ENCODE measurements at regions not wholly inside any gene's neighbourhood (a gene's known extent, or its start where the extent isn't known, plus 50 kb on each side); places are given as distances from the start of the nearest gene placed in this dataset.

GRCh38 chr4:152024881-152025280 lies 264.1 kb upstream of the GATB start:
- DNase-seq (ENCODE audit: low read depth): no peak
- in situ Hi-C loops (cut with HindIII; ENCODE audit: low pct_unique_long_range_greater_than_20kb, low sequenced_read_pairs): no loop called here

- DNase-seq (ENCODE audit: low read depth): no peak
- in situ Hi-C loops (cut with HindIII; ENCODE audit: low pct_unique_long_range_greater_than_20kb, low sequenced_read_pairs): no loop called here
These were observed 262.9 kb upstream of the GATB start for GRCh38 chr4:152023674-152024073.

DNA sequence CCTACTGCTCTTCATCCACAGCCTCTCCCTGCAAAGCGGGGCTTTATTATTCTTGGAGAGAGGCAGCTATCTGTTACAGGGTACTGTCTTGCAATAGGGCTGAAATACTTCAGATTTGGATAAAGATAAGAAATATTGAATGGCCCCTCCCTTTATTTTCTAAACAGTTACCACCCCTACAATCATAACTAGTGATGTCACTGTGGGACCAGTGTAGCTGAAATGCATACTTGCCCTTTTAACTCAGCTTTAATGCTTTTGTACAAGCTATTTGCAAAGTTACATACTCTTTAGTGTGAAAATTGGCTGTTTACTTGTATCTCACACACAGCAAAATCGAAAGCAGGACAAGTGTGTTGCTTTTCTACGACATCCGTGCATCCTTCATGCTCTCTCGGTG lies 261.7 kb upstream of the GATB start:
- DNase-seq (ENCODE audit: low read depth): no peak
- in situ Hi-C loops (cut with HindIII; ENCODE audit: low pct_unique_long_range_greater_than_20kb, low sequenced_read_pairs): no loop called here

DNA sequence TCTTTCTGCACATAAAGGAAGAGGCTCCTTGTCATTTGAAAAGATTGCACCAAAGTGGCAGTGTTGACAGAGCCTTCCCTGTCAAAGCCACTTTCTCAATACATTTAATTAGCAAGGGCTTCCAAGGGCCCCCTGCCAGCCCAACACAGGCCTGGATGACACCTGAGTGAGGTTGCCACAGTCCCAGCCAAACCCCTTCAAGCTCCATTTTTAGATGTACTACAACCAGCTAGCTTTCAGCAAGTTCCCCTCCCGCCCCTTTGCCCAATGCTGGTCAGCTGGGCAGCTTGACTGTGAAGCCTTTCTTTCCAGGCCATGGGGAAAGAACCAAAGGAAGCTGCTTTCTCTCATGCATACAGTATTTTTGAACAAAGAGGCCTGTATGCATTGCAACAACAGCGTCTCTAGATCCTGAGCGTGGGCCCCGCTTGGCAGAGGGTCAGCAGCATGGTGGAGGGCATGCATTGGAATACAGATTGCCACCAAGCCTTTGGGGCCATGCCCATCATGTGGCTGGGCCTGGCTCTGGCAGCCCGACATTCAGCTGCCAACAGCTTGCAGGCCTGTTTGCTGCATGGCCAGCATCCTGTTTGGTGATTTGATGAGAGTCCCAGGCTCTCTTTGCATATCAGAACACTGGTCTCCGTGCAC lies 261.1 kb upstream of the GATB start:
- no peak for DNase-seq (ENCODE audit: low read depth)

GRCh38 chr4:152020073-152020472 lies 259.3 kb upstream of the GATB start:
- in situ Hi-C loops (cut with HindIII; ENCODE audit: low pct_unique_long_range_greater_than_20kb, low sequenced_read_pairs): no loop called here
- no peak for DNase-seq (ENCODE audit: low read depth)

More for the DNA sequence above, 261.1 kb upstream of the GATB start:
- in situ Hi-C loops (cut with HindIII; ENCODE audit: low pct_unique_long_range_greater_than_20kb, low sequenced_read_pairs): no loop called here

DNA sequence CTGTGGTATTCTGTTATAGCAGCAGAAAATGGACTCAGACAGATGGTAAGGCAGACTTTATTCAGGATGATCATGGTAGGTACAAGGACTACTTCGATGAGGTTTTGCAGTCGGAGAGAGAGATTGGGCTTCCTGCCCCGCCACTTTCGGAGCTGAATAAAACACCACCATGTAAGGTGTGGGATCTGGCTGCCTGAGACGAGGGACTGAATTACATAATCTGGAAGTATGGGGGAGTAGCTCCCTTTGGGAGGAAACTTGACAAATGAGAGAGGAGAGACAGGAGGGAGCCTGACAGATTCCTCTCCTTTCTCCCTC lies 255.5 kb upstream of the GATB start:
- no peak for DNase-seq (ENCODE audit: low read depth)
- in situ Hi-C loops (cut with HindIII; ENCODE audit: low pct_unique_long_range_greater_than_20kb, low sequenced_read_pairs): no loop called here

DNA sequence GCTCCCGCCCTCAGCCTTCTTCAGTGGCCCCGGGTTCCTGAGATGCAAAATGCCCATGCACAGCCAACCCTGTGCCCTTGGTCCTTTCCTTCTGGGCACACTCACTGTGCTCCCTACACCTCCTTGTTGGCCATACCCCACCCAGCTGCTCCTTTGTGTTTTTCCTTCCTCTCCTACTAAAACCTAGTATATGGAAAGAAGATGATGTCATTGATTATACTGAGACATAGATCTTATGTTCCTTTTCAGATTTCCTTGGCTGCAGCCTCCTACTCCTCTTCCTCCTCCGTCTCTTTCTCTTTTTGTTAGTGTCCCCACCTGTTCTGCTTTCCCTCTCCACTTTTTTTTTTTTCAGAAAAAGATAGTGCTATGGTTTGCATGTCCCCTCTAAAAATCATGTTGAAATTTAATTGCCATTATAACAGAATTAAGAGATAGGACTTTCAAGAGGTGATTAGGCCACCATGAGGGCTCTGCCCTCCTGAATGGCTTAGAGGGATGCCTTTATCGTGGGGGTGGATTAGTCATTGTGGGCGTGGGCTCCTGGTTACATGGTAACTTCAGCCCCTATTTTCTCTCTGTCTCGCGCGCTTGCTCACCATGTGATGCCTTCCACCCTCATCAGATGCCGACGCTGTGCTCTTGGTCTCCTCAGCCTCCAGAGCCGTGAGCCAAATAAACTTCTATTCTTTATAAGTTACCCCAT lies 254.9 kb upstream of the GATB start:
- DNase-seq (ENCODE audit: low read depth): no peak
- in situ Hi-C loops (cut with HindIII; ENCODE audit: low pct_unique_long_range_greater_than_20kb, low sequenced_read_pairs): no loop called here

- in situ Hi-C loops (cut with HindIII; ENCODE audit: low pct_unique_long_range_greater_than_20kb, low sequenced_read_pairs): no loop called here
- DNase-seq (ENCODE audit: low read depth): no peak
These were observed 253.5 kb upstream of the GATB start for GRCh38 chr4:152014280-152014679.

- in situ Hi-C loops (cut with HindIII; ENCODE audit: low pct_unique_long_range_greater_than_20kb, low sequenced_read_pairs): no loop called here
- no peak for DNase-seq (ENCODE audit: low read depth)
These were observed 250.7 kb upstream of the GATB start for GRCh38 chr4:152011469-152011868.

DNA sequence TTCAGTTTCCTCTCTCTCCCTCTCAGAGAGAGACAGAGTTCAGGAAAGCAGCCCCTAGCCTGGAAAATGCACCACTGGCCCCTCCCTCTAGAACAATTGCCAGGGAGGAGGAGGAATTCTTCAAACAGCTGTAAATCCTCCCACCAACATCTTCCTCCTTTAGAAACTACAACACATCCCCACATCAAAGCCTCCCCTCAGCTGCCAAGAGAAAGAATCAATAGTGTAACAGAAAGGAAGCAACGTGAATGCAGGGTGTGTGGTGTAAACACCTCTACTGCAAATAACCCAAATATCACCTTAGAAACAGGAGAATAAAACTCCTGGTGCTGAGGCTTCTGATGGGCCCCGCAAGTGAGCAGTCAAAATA lies 249.9 kb upstream of the GATB start:
- in situ Hi-C loops (cut with HindIII; ENCODE audit: low pct_unique_long_range_greater_than_20kb, low sequenced_read_pairs): no loop called here

GRCh38 chr4:152009983-152010709 lies 249.3 kb upstream of the GATB start:
- in situ Hi-C loops (cut with HindIII; ENCODE audit: low pct_unique_long_range_greater_than_20kb, low sequenced_read_pairs): no loop called here
- no peak for DNase-seq (ENCODE audit: low read depth)

More for the DNA sequence above, 249.9 kb upstream of the GATB start:
- no peak for DNase-seq (ENCODE audit: low read depth)

DNA sequence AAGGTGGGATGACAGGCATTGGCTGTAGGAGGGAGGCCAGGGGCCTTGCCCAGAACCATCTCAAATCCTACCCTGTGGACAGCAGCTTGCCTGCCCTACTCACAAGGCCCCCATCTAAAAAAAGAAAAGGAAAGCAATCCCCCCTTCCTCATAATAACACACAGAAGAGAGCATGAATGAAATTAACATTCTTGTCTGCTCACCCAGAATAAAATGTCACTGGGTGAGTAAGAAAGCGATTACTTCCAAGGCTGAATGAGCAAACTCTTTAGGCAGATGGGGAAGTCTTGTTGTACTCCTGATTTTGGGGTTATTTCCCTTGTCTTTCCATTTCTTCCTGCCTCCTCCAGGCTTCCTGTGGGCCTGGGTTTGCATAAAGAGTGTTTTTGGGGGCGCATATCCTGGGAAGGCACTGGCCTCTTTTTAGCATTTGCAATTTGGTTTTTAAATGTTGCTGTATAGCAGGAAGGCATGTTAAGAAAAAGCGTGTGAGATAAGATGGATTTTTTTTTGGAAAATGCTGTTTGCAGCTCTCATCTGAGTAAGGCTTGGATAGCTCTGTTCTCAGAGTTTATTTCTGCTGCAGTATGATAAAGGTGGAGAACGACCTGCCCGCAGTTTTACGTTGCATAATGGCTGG lies 248.3 kb upstream of the GATB start:
- in situ Hi-C loops (cut with HindIII; ENCODE audit: low pct_unique_long_range_greater_than_20kb, low sequenced_read_pairs): no loop called here
- no peak for DNase-seq (ENCODE audit: low read depth)

DNA sequence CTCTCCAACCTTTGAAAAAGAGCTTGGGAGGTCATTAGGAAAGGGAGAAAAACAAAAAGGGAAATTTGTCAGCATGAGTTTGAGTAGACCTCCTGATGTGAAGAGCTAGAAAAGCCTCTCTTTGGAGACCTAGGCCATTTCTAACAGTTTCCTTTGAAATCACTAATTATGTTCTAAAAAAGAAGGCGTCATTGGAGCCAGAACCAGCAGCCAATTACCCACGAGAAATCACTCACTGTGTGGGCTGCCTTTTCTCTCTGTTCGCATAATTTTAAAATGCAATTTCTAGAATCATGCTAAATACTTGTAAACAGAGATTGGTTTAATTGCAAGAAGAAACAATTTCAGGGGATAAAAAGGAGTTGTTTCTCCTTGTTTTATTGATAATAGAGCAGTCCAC lies 246.3 kb upstream of the GATB start:
- in situ Hi-C loops (cut with HindIII; ENCODE audit: low pct_unique_long_range_greater_than_20kb, low sequenced_read_pairs): no loop called here

GRCh38 chr4:152004801-152005200 lies 244.0 kb upstream of the GATB start:
- in situ Hi-C loops (cut with HindIII; ENCODE audit: low pct_unique_long_range_greater_than_20kb, low sequenced_read_pairs): no loop called here
- no peak for DNase-seq (ENCODE audit: low read depth)

More for the DNA sequence above, 246.3 kb upstream of the GATB start:
- DNase-seq (ENCODE audit: low read depth): no peak

- no peak for DNase-seq (ENCODE audit: low read depth)
- in situ Hi-C loops (cut with HindIII; ENCODE audit: low pct_unique_long_range_greater_than_20kb, low sequenced_read_pairs): no loop called here
These were observed 239.7 kb upstream of the GATB start for GRCh38 chr4:152000518-152000917.

- in situ Hi-C loops (cut with HindIII; ENCODE audit: low pct_unique_long_range_greater_than_20kb, low sequenced_read_pairs): no loop called here
- DNase-seq (ENCODE audit: low read depth): no peak
These were observed 237.9 kb upstream of the GATB start for GRCh38 chr4:151998723-151999122.

- no peak for DNase-seq (ENCODE audit: low read depth)
- in situ Hi-C loops (cut with HindIII; ENCODE audit: low pct_unique_long_range_greater_than_20kb, low sequenced_read_pairs): no loop called here
These were observed 236.7 kb upstream of the GATB start for GRCh38 chr4:151997461-151997860.

DNA sequence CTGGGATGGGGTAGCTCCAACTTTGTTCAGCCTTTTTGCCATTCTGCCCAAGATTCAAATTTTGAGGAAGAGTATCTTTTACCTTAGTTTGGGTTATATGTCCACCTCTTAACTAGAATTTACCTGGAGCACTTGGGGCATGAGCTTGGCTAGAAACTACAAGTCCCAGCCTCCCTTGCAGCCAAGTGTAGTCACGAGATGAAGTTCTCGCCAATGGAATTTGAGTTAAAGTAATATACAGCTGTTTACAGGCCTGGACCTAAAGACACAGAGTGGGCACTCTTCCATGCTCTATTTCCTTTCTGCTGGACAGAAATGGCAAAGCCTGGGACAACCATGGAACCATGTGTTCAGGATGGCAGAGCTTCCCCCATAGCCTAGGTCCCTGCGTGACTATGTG lies 233.6 kb upstream of the GATB start:
- DNase-seq (ENCODE audit: low read depth): no peak
- in situ Hi-C loops (cut with HindIII; ENCODE audit: low pct_unique_long_range_greater_than_20kb, low sequenced_read_pairs): no loop called here

DNA sequence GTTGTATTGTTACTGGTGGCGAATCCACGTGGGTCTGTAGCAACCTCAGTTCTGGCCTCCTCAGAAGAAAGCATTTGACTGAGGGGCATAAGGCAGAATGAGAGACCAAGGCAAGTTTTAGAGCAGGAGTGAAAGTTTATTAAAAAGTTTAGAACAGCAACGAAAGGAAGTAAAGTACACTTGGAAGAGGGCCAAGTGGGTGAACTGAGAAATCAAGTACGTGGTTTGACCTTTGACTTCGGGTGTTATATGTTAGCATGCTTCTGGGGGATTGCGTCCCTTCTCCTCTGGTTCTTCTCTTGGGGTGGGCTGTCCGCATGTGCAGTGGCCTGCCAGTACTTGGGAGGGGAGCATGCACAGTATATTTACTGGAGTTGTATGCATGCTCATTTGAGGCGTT lies 232.7 kb upstream of the GATB start:
- no peak for DNase-seq (ENCODE audit: low read depth)
- in situ Hi-C loops (cut with HindIII; ENCODE audit: low pct_unique_long_range_greater_than_20kb, low sequenced_read_pairs): no loop called here

Measured in Caki2 (cell line).